Suprapubic skin (tissue), 4 donors: ENCODE measurements at regions not wholly inside any gene's neighbourhood (a gene's known extent, or its start where the extent isn't known, plus 50 kb on each side); places are given as distances from the start of the nearest gene placed in this dataset.

Source experiments
- POLR2A ChIP-seq, 2 donors: fragments of 450-650 bp; IDR thresholded peaks; one replicate each; pipeline ENCODE4 v1.6.1; 2017; ENCODE audit warnings: antibody characterized with exemption in 2 of 2, mild to moderate bottlenecking in 2 of 2, moderate library complexity in 2 of 2
- POLR2AphosphoS5 ChIP-seq, 3 donors: sonication (generic); formaldehyde crosslinking; IDR thresholded peaks; one replicate each; pipeline ENCODE4 v1.6.1; 2017; ENCODE audit warnings: antibody characterized with exemption in 3 of 3
- TF ChIP-seq, protein P1 (sequence below), 2 donors: fragments of 200-600 bp in 1 of 2; fragments of 450-650 bp in 1 of 2; sonication (generic) in 1 of 2; IDR thresholded peaks; one replicate each; pipeline ENCODE4 v1.5.1; 2016 to 2019; ENCODE audit warnings: antibody characterized with exemption in 2 of 2, mild to moderate bottlenecking in 1 of 2, moderate library complexity in 1 of 2

- TF ChIP-seq, protein P1, sequence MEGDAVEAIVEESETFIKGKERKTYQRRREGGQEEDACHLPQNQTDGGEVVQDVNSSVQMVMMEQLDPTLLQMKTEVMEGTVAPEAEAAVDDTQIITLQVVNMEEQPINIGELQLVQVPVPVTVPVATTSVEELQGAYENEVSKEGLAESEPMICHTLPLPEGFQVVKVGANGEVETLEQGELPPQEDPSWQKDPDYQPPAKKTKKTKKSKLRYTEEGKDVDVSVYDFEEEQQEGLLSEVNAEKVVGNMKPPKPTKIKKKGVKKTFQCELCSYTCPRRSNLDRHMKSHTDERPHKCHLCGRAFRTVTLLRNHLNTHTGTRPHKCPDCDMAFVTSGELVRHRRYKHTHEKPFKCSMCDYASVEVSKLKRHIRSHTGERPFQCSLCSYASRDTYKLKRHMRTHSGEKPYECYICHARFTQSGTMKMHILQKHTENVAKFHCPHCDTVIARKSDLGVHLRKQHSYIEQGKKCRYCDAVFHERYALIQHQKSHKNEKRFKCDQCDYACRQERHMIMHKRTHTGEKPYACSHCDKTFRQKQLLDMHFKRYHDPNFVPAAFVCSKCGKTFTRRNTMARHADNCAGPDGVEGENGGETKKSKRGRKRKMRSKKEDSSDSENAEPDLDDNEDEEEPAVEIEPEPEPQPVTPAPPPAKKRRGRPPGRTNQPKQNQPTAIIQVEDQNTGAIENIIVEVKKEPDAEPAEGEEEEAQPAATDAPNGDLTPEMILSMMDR (IDR thresholded peaks at IDR 0.05) = no peak
- no peak for TF ChIP-seq POLR2AphosphoS5 (IDR thresholded peaks at IDR 0.05)
- TF ChIP-seq POLR2A (IDR thresholded peaks at IDR 0.05) = no peak
Observed at GRCh38 chr1:188668083-188668482, 1809.6 kb downstream of the BRINP3 start.
